OCI-LY1 (cell line): ENCODE measurements at regions not wholly inside any gene's neighbourhood (a gene's known extent, or its start where the extent isn't known, plus 50 kb on each side); places are given as distances from the start of the nearest gene placed in this dataset.

Source experiments
- EZH2 ChIP-seq: fragments of 200-600 bp; sonication (generic), shearing (Covaris generic); IDR thresholded peaks from 2 replicates; pipeline ENCODE4 v1.8.0; 2017; ENCODE audit warnings: borderline replicate concordance, mixed run types, mild to moderate bottlenecking, antibody characterized with exemption, low read length, moderate library complexity, mixed read lengths
- TF ChIP-seq, protein P1 (sequence below): fragments of 200-600 bp; sonication (generic), shearing (Covaris generic); IDR thresholded peaks from 2 replicates; pipeline ENCODE4 v1.5.1; 2017; ENCODE audit warnings: mild to moderate bottlenecking, antibody characterized with exemption, low read length, moderate library complexity, mixed read lengths

DNA sequence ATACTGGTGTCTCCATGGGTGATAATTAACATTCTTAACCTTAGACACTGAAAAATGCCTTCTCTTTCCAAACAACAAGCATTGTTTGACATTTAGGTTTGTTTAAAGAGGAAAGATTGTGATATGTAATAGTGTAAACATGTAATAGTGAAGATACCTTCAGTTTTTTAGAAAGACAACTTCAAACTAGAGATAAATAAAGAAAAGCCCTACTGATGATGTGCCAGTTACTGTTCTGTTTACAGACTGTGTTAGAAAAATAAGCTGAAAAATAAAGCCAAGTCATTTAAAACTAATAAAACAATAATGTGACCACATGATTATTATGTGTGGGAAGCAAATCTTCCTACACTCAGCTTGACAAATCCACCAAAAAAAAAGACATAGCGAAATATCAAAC is 2035.3 kb upstream of the TENM3 start:
- TF ChIP-seq, protein P1, sequence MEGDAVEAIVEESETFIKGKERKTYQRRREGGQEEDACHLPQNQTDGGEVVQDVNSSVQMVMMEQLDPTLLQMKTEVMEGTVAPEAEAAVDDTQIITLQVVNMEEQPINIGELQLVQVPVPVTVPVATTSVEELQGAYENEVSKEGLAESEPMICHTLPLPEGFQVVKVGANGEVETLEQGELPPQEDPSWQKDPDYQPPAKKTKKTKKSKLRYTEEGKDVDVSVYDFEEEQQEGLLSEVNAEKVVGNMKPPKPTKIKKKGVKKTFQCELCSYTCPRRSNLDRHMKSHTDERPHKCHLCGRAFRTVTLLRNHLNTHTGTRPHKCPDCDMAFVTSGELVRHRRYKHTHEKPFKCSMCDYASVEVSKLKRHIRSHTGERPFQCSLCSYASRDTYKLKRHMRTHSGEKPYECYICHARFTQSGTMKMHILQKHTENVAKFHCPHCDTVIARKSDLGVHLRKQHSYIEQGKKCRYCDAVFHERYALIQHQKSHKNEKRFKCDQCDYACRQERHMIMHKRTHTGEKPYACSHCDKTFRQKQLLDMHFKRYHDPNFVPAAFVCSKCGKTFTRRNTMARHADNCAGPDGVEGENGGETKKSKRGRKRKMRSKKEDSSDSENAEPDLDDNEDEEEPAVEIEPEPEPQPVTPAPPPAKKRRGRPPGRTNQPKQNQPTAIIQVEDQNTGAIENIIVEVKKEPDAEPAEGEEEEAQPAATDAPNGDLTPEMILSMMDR: no peak
- TF ChIP-seq EZH2: no peak
